Activated T-cell treated with anti-CD3 and anti-CD28 coated beads, Interleukin-2, amount 50 U/mL, for 4 hours (primary cell): ENCODE measurements at regions not wholly inside any gene's neighbourhood (a gene's known extent, or its start where the extent isn't known, plus 50 kb on each side); places are given as distances from the start of the nearest gene placed in this dataset.
A peak's percentile ranks its signal among the peaks of the same experiment; 100 is the strongest.

Source experiments
- ATAC-seq, 2 donors: fragments of 200-7000 bp; cut with Tn5 transposase; one replicate each; pipeline ENCODE4 v1.10.0; 2021
- DNase-seq: peaks from one replicate; pipeline ENCODE4 v3.0.0-alpha.2; 2020
- H3K27me3 Mint-ChIP-seq: one replicate; pipeline ENCODE4 v1.8.0; 2021; ENCODE audit warnings: low read depth, mixed read lengths
- H3K36me3 Mint-ChIP-seq: one replicate; pipeline ENCODE4 v1.8.0; 2022; ENCODE audit warnings: mixed read lengths; ENCODE audit not compliant: insufficient read depth
- H3K4me1 Mint-ChIP-seq: one replicate; pipeline ENCODE4 v1.8.0; 2021; ENCODE audit warnings: low read depth, mixed read lengths
- H3K4me3 Mint-ChIP-seq: one replicate; pipeline ENCODE4 v1.8.0; 2021; ENCODE audit warnings: mild to moderate bottlenecking, moderate library complexity, mixed read lengths
- H3K9me3 Mint-ChIP-seq: one replicate; pipeline ENCODE4 v1.8.0; 2021; ENCODE audit warnings: mixed read lengths

- Mint-ChIP-seq H3K36me3 (no peaks in the 10 kb centered on the region), H3K9me3 (no peaks in the 10 kb centered on the region), H3K27me3 (no peaks in the 10 kb centered on the region), H3K4me1 (no peaks in the 10 kb centered on the region), H3K4me3 (no peak overlapping the region)
- DNase-seq (no peak), ATAC-seq (no peak)
These were observed 353.1 kb downstream of the RND3 start for GRCh38 chr2:150134223-150134857.

DNA sequence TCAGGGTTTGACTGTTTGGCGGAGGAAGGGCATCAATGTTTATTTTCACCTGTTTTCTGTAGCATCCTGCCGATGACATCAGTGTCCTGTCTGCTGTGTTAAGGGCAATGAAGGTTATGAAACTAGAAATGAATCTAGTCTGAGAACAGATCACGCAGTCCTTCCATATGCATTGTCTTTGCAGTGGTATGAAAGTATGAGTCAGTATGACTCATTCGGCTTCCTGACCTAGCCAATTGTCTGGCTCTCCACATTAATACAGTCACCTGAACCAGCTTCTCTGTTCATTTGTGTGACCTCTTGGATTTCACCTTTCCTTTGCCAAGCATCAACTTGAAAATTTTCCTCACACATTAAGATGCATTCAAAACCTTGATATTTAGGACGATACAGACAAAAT is 353.8 kb downstream of the RND3 start:
- H3K4me1 Mint-ChIP-seq, result no peaks in the 10 kb centered on the region

GRCh38 chr2:150129921-150130575 is 357.4 kb downstream of the RND3 start:
- DNase-seq, result no peak
- H3K36me3 Mint-ChIP-seq, result no peaks in the 10 kb centered on the region
- no peaks in the 10 kb centered on the region for H3K27me3 Mint-ChIP-seq
- H3K4me1 Mint-ChIP-seq, result no peaks in the 10 kb centered on the region
- ATAC-seq, result no peak
- no peak overlapping the region for H3K4me3 Mint-ChIP-seq
- H3K9me3 Mint-ChIP-seq, result peaks cover 6% of the 10 kb centered on the region

More for the DNA sequence above, 353.8 kb downstream of the RND3 start:
- peak in 1 of 2 donors; percentile 10 for ATAC-seq
- no peak for DNase-seq
- Mint-ChIP-seq H3K36me3 (no peaks in the 10 kb centered on the region), H3K27me3 (no peaks in the 10 kb centered on the region), H3K4me3 (no peak overlapping the region), H3K9me3 (no peaks in the 10 kb centered on the region)

DNA sequence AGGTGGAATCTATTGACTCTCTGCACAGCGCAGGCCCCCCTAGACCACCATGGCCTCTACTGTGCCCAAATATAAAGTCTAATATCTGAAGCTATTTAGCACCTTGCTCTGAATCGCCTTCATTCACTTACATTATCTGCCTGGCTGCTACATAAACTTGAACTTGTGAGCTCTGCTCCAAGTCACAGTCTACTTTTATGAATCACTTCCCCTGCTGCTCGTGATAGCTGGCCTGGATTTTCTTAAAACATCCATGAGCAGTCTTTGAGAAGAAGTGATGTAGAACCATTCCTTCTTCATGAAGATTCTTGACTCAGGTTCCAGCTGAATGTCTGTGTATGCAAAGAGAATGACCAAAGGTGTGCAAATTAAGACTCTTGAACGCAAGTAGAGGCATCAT is 359.5 kb downstream of the RND3 start:
- Mint-ChIP-seq H3K27me3 (no peaks in the 10 kb centered on the region), H3K4me3 (no peak overlapping the region), H3K36me3 (no peaks in the 10 kb centered on the region), H3K4me1 (no peaks in the 10 kb centered on the region), H3K9me3 (peaks cover 6% of the 10 kb centered on the region)
- no peak for ATAC-seq
- no peak for DNase-seq

DNA sequence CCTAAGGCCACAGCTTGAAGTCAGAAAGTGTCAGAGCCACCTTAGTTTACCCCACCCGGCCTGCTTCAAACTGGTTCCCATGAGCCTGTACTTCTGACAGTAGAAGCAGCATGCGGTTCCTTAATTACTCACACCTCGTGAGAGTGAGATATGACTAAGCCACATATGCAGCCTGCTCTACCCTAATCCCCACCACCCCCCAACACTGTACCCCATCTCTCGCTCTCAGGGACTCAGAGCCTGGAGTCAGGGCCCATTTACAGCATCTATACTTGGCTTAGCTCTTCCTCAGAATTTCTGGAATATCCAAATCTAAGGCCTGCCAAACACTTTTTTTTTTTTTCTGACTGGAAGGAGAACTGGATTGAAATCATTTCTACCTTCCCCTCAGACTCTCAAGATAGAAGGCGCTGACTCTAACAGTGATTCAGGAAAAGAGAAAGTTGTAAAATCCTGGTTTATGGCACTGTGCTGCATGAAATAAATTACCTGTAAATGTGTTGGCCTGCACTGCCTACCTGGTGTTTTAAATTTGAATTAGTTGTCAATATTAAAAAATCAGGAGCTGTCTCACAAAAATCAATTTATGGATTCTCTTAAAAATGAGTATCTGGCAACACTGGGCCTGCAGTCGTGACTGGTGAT is 360.0 kb downstream of the RND3 start:
- H3K9me3 Mint-ChIP-seq, result peaks cover 6% of the 10 kb centered on the region

DNA sequence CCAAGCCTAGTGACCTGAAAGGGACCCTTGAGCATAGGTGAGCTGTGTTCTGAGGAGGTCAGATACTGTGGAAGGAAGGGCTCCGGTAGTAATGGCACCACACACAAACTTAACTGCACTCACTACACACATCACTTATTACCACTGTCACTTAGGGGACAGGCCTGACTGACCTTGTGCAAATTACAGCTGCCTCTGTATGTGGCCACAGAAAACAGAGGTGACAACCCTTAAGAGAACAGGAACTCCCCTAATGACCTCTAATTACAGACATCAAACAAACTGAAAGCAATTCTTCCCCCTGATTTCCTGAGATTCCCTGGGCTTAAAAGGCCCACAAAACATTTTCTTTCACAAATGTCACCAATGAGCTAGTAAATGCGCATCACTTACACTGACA is 360.6 kb downstream of the RND3 start:
- ATAC-seq, result no peak

More for the DNA sequence above, 360.0 kb downstream of the RND3 start:
- DNase-seq (no peak), ATAC-seq (no peak)
- no peaks in the 10 kb centered on the region for H3K27me3 Mint-ChIP-seq
- no peaks in the 10 kb centered on the region for H3K36me3 Mint-ChIP-seq
- H3K4me1 Mint-ChIP-seq, result no peaks in the 10 kb centered on the region
- no peak overlapping the region for H3K4me3 Mint-ChIP-seq

GRCh38 chr2:150126143-150126740 is 361.2 kb downstream of the RND3 start:
- Mint-ChIP-seq H3K4me3 (no peak overlapping the region), H3K36me3 (no peaks in the 10 kb centered on the region), H3K4me1 (no peaks in the 10 kb centered on the region), H3K9me3 (peaks cover 6% of the 10 kb centered on the region), H3K27me3 (no peaks in the 10 kb centered on the region)
- ATAC-seq, result no peak
- DNase-seq, result no peak

More for the DNA sequence above, 360.6 kb downstream of the RND3 start:
- no peak for DNase-seq
- H3K4me1 Mint-ChIP-seq, result no peaks in the 10 kb centered on the region
- no peak overlapping the region for H3K4me3 Mint-ChIP-seq
- H3K27me3 Mint-ChIP-seq, result no peaks in the 10 kb centered on the region
- peaks cover 6% of the 10 kb centered on the region for H3K9me3 Mint-ChIP-seq
- no peaks in the 10 kb centered on the region for H3K36me3 Mint-ChIP-seq

DNA sequence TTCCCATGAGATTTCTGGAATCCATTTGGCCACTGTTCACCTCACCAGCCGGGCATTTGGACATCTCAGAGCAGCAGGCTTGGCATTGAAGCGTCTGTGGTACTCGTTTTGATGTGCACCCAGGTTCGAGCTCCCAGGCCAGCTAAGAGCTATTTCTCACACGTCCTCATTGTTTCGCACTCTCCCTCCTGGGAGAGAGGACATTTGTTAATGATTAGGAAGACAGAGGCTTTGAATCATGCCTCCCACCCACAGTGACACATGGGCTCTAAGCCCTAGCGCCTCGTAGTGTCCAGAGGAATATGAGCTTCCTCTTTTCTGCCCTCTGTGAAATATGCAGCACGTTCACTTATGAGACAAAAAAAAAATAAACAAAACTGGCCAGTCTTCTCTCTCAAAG is 361.8 kb downstream of the RND3 start:
- H3K4me3 Mint-ChIP-seq, result no peak overlapping the region
- no peaks in the 10 kb centered on the region for H3K4me1 Mint-ChIP-seq
- no peaks in the 10 kb centered on the region for H3K36me3 Mint-ChIP-seq
- H3K27me3 Mint-ChIP-seq, result no peaks in the 10 kb centered on the region
- DNase-seq (no peak), ATAC-seq (no peak)
- peaks cover 6% of the 10 kb centered on the region for H3K9me3 Mint-ChIP-seq

- Mint-ChIP-seq H3K36me3 (no peaks in the 10 kb centered on the region), H3K9me3 (peaks cover 6% of the 10 kb centered on the region), H3K27me3 (no peaks in the 10 kb centered on the region), H3K4me3 (no peak overlapping the region), H3K4me1 (no peaks in the 10 kb centered on the region)
- DNase-seq (no peak), ATAC-seq (no peak)
These were observed 362.3 kb downstream of the RND3 start for GRCh38 chr2:150125188-150125587.

- H3K4me1 Mint-ChIP-seq, result no peaks in the 10 kb centered on the region
- no peak for ATAC-seq
- H3K4me3 Mint-ChIP-seq, result no peak overlapping the region
- no peaks in the 10 kb centered on the region for H3K36me3 Mint-ChIP-seq
- DNase-seq, result no peak
- peaks cover 6% of the 10 kb centered on the region for H3K9me3 Mint-ChIP-seq
- H3K27me3 Mint-ChIP-seq, result no peaks in the 10 kb centered on the region
These were observed 362.7 kb downstream of the RND3 start for GRCh38 chr2:150124739-150125138.

GRCh38 chr2:150122871-150123613 is 364.4 kb downstream of the RND3 start:
- no peaks in the 10 kb centered on the region for H3K27me3 Mint-ChIP-seq
- no peak overlapping the region for H3K4me3 Mint-ChIP-seq
- no peaks in the 10 kb centered on the region for H3K36me3 Mint-ChIP-seq
- DNase-seq, result no peak
- ATAC-seq, result no peak
- peaks cover under 1% of the 10 kb centered on the region for H3K9me3 Mint-ChIP-seq
- no peaks in the 10 kb centered on the region for H3K4me1 Mint-ChIP-seq

DNA sequence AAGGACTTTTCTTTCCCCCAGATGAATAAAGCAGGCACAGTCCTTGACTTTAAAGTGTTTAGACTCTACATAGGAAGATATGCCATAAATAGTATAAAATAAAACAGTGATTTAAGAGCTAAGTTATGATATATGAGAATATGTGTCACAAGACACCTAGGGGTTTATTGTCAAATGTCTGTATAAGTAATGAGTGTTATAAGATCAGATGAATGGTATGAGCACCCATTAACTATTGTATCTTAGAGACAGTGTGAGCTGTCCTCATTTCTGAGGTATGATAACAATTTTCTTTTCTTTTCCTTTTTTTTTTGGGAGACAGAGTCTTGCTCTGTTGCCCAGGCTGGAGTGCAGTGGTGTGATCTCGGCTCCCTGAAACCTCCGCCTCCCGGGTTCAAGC is 365.3 kb downstream of the RND3 start:
- Mint-ChIP-seq H3K9me3 (no peaks in the 10 kb centered on the region), H3K27me3 (no peaks in the 10 kb centered on the region), H3K36me3 (no peaks in the 10 kb centered on the region), H3K4me1 (no peaks in the 10 kb centered on the region), H3K4me3 (no peak overlapping the region)
- DNase-seq (no peak), ATAC-seq (no peak)

DNA sequence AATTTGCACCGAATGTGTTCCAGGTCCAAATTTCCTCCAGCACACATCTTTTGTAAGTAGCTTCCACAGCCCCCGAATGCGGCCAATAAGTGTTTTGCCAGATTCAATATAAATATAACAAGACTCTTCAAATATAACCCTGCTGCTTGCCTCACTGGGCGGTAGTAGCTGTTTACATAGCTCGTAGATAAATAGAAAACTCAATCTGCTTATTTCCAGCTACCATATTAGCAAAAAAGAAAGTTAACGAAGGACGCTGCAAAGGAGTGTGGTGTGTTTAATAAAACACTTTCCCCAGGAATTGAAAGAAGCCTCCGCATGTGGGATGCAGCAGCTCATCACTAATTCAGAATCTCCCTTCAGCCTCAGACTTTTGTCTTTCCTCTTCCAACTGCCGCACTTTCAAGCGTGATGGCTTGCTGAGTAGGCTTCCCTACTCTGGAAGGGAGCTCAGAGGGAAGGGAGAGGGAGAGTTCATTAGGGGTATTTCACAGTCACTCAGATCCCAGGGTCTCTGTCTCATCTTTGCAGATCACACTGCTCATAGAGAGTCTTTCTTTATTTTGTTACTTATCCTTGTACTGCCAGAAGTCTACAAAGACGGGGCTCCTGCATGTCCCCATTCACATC is 367.0 kb downstream of the RND3 start:
- ATAC-seq (no peak), DNase-seq (no peak)
- no peaks in the 10 kb centered on the region for H3K27me3 Mint-ChIP-seq
- no peaks in the 10 kb centered on the region for H3K4me1 Mint-ChIP-seq
- no peaks in the 10 kb centered on the region for H3K9me3 Mint-ChIP-seq
- H3K36me3 Mint-ChIP-seq, result no peaks in the 10 kb centered on the region
- H3K4me3 Mint-ChIP-seq, result no peak overlapping the region

GRCh38 chr2:150119819-150120218 is 367.6 kb downstream of the RND3 start:
- Mint-ChIP-seq H3K9me3 (no peaks in the 10 kb centered on the region), H3K4me1 (no peaks in the 10 kb centered on the region), H3K4me3 (no peak overlapping the region), H3K27me3 (no peaks in the 10 kb centered on the region), H3K36me3 (no peaks in the 10 kb centered on the region)
- no peak for DNase-seq
- no peak for ATAC-seq
